ENCODE measurements at regions not wholly inside any gene's neighbourhood (a gene's known extent, or its start where the extent isn't known, plus 50 kb on each side); places are given as distances from the start of the nearest gene placed in this dataset.
A peak's percentile ranks its signal among the peaks of the same experiment; 100 is the strongest.

- DNase-seq = no peak
These were observed 272.9 kb downstream of the PPP1R2C start for GRCh38 chrX:42505016-42505415.

- no peak for DNase-seq
These were observed 278.3 kb downstream of the PPP1R2C start for GRCh38 chrX:42499620-42500019.

GRCh38 chrX:42497356-42497755 lies 280.6 kb downstream of the PPP1R2C start:
- DNase-seq = no peak

- no peak for DNase-seq
These were observed 281.7 kb downstream of the PPP1R2C start for GRCh38 chrX:42496239-42496638.

- peak; percentile 74 for DNase-seq
These were observed 282.8 kb downstream of the PPP1R2C start for GRCh38 chrX:42495139-42495538.

GRCh38 chrX:42491137-42491907 lies 286.6 kb downstream of the PPP1R2C start:
- DNase-seq = no peak

GRCh38 chrX:42490111-42490510 lies 287.9 kb downstream of the PPP1R2C start:
- no peak for DNase-seq

- no peak for DNase-seq
These were observed 292.4 kb downstream of the PPP1R2C start for GRCh38 chrX:42485601-42486000.

GRCh38 chrX:42484233-42484632 lies 293.7 kb downstream of the PPP1R2C start:
- DNase-seq = no peak

GRCh38 chrX:42477396-42477795 lies 300.6 kb downstream of the PPP1R2C start:
- DNase-seq = no peak

- no peak for DNase-seq
These were observed 305.2 kb downstream of the PPP1R2C start for GRCh38 chrX:42472727-42473126.

- no peak for DNase-seq
These were observed 311.5 kb downstream of the PPP1R2C start for GRCh38 chrX:42466332-42467046.

- no peak for DNase-seq
These were observed 312.1 kb downstream of the PPP1R2C start for GRCh38 chrX:42465821-42466220.

GRCh38 chrX:42463706-42464490 lies 314.1 kb downstream of the PPP1R2C start:
- no peak for DNase-seq

GRCh38 chrX:42462917-42463316 lies 315.0 kb downstream of the PPP1R2C start:
- DNase-seq = no peak

GRCh38 chrX:42460706-42461105 lies 317.3 kb downstream of the PPP1R2C start:
- DNase-seq = peak; percentile 12

GRCh38 chrX:42459735-42460134 lies 318.2 kb downstream of the PPP1R2C start:
- no peak for DNase-seq

- DNase-seq = no peak
These were observed 321.7 kb downstream of the PPP1R2C start for GRCh38 chrX:42456176-42456700.

- no peak for DNase-seq
These were observed 327.7 kb downstream of the PPP1R2C start for GRCh38 chrX:42450228-42450627.

- no peak for DNase-seq
These were observed 334.7 kb downstream of the PPP1R2C start for GRCh38 chrX:42443267-42443666.

- no peak for DNase-seq
These were observed 335.2 kb downstream of the PPP1R2C start for GRCh38 chrX:42442745-42443144.

- no peak for DNase-seq
These were observed 340.8 kb downstream of the PPP1R2C start for GRCh38 chrX:42437211-42437610.

GRCh38 chrX:42434458-42435166 lies 343.4 kb downstream of the PPP1R2C start:
- no peak for DNase-seq

All from NCI-H1105 (cell line).